ENCODE measurements at regions not wholly inside any gene's neighbourhood (a gene's known extent, or its start where the extent isn't known, plus 50 kb on each side); places are given as distances from the start of the nearest gene placed in this dataset.

DNA sequence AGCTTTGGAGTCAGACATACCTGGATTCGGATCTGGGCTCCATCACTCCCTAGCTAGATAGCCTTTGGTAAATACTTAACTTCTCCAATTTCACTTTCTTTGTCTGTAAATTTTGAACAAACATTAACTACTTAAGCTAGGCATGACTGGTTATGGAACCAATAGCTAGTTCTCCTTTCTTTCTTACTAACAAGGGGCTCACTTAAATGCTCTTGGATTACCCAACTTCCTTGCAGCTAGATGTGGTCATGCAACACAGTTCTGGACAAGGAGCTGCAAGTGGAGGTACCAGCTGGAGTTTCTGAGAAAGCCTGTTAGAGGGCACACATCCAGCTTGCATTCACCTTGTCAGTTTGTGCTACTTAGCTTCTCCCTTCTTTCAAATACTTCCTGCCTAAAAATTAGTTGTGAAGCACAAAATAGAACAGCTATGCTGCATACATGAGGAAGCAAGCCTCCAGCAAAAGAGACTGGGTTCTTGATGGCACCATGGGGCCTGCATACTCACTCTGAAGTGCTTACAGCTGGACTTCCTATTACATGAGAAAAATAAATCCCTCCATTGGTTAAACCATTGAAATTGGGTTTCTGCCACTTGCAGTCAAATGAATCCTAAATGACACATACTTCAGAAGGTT lies 210.1 kb upstream of the EEA1 start:
- H3K4me3 ChIP-seq (ENCODE audit: control insufficient read depth, low read depth, low read length) = no peak overlapping the region
- no peak for DNase-seq (ENCODE audit: low read depth)
- TF ChIP-seq, protein P1, sequence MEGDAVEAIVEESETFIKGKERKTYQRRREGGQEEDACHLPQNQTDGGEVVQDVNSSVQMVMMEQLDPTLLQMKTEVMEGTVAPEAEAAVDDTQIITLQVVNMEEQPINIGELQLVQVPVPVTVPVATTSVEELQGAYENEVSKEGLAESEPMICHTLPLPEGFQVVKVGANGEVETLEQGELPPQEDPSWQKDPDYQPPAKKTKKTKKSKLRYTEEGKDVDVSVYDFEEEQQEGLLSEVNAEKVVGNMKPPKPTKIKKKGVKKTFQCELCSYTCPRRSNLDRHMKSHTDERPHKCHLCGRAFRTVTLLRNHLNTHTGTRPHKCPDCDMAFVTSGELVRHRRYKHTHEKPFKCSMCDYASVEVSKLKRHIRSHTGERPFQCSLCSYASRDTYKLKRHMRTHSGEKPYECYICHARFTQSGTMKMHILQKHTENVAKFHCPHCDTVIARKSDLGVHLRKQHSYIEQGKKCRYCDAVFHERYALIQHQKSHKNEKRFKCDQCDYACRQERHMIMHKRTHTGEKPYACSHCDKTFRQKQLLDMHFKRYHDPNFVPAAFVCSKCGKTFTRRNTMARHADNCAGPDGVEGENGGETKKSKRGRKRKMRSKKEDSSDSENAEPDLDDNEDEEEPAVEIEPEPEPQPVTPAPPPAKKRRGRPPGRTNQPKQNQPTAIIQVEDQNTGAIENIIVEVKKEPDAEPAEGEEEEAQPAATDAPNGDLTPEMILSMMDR (IDR thresholded peaks at IDR 0.05; ENCODE audit: control insufficient read depth, insufficient read depth, low read depth, low read length, missing control alignments) = no peak

DNA sequence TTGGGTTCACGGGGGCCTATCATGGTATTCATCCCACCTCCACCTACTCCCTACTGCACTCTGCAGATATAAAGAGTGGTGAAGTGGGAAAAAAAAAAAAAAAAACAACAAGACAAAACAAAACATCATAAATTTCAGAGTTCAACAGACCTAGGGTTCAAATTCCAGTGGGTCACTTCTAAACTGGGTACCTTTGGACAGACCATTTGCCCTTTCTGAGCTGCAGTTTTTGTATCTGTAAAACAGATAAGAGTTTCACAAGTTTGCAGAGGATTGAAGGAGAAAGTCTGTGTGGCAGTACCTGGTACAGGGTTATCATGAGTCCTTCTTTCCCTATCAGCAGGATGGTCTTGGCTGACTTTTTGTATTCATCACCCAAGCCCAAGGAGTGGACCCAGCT lies 211.2 kb upstream of the EEA1 start:
- no peak for DNase-seq (ENCODE audit: low read depth)
- TF ChIP-seq, protein P1 (IDR thresholded peaks at IDR 0.05; ENCODE audit: control insufficient read depth, insufficient read depth, low read depth, low read length, missing control alignments) = no peak

DNA sequence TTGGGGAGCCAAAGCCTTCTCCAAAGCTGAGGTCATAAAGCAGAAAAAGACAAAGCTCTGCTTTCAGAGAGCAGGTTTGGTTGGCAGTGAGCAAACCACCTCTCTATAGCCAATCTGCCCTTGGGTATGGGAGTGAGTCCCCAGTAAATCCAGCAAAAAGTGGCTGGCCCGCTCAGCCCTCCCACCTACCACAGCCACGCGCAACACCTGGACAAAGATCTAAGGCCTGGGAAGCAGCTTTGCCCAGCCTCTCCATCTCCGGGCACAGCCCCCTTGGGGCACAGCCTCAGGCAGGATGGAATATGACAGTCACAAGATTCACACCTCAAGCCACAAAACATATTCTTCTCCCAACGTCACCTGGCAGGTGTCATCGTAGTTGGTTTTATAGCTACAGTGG lies 211.7 kb upstream of the EEA1 start:
- DNase-seq (ENCODE audit: low read depth) = no peak
- TF ChIP-seq, protein P1 (IDR thresholded peaks at IDR 0.05; ENCODE audit: control insufficient read depth, insufficient read depth, low read depth, low read length, missing control alignments) = no peak
- H3K4me3 ChIP-seq (ENCODE audit: control insufficient read depth, low read depth, low read length) = no peak overlapping the region

More for the DNA sequence above, 211.2 kb upstream of the EEA1 start:
- H3K4me3 ChIP-seq (ENCODE audit: control insufficient read depth, low read depth, low read length) = no peak overlapping the region

DNA sequence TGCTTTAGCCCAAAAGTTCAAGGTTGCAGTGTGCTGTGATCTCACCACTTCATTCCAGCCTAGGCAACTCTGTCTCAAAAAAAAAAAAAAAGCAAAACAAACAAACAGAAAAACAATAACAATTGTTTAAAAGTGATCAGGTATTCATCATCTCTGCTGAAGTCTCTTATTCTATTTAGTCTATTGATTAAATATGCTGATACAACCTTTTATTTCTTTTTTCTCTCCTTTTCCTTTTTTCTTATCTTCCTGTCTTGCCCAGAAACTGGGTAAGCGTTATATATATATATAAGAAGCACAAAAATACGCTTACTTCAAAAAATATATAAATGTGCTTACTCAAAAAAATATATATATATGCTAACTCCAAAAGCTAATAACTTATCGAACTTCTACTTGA lies 213.8 kb upstream of the EEA1 start:
- TF ChIP-seq, protein P1 (IDR thresholded peaks at IDR 0.05; ENCODE audit: control insufficient read depth, insufficient read depth, low read depth, low read length, missing control alignments) = no peak
- H3K4me3 ChIP-seq (ENCODE audit: control insufficient read depth, low read depth, low read length) = no peak overlapping the region
- DNase-seq (ENCODE audit: low read depth) = no peak

DNA sequence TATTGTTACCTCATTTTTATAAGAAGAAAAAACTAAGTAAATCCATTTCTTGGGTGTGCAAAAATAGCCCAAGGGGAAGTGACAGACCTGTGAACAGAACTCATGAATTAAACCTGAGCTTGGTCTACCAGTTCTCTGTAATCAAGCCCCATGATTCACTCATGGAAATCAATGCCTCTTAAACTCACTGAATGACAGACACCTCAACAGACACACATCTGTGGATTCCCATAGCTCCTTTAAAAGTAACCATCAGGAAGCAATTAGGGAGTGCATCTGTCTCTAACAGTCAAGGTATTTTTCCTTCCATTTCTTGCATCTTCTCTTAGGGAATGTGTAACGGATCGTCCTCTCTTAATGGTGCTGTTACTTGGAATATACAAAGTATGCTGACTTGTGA lies 215.0 kb upstream of the EEA1 start:
- DNase-seq (ENCODE audit: low read depth) = no peak
- TF ChIP-seq, protein P1 (IDR thresholded peaks at IDR 0.05; ENCODE audit: control insufficient read depth, insufficient read depth, low read depth, low read length, missing control alignments) = no peak
- H3K4me3 ChIP-seq (ENCODE audit: control insufficient read depth, low read depth, low read length) = no peak overlapping the region

DNA sequence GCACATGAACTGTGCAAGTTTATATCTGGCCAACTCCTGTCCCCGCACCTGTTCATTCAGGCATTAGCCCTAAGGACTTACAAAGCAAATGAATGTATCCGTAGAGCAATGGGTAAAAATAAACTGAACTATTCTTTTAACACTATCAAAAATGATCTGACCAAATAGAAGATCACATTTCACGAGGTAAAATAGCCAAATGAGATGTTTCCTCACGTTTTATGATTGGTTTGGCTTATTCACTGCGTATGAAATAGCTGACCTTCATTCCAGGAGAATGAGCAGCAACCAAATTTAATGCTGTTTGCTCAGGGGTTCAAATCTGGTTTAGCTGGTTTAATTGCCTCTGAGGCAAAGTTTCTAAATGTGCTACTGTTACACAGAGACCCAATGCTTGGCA lies 216.0 kb upstream of the EEA1 start:
- peak; percentile 76 for DNase-seq (ENCODE audit: low read depth)
- no peak overlapping the region for H3K4me3 ChIP-seq (ENCODE audit: control insufficient read depth, low read depth, low read length)
- TF ChIP-seq, protein P1 (IDR thresholded peaks at IDR 0.05; ENCODE audit: control insufficient read depth, insufficient read depth, low read depth, low read length, missing control alignments) = no peak
